Muscle of back (tissue), 3 donors: ENCODE measurements at regions not wholly inside any gene's neighbourhood (a gene's known extent, or its start where the extent isn't known, plus 50 kb on each side); places are given as distances from the start of the nearest gene placed in this dataset.
A peak's percentile ranks its signal among the peaks of the same experiment; 100 is the strongest.
"Not testable (repeated sequence)": the region's sequence is repeated elsewhere in the genome, so short reads cannot be mapped to it uniquely, and the experiment has no call there.

ENCODE experiments used
- DNase-seq, 3 donors: peaks; one replicate each; pipeline versions ENCODE4 v3.0.0 to v3.0.0-alpha.2; 2013

DNA sequence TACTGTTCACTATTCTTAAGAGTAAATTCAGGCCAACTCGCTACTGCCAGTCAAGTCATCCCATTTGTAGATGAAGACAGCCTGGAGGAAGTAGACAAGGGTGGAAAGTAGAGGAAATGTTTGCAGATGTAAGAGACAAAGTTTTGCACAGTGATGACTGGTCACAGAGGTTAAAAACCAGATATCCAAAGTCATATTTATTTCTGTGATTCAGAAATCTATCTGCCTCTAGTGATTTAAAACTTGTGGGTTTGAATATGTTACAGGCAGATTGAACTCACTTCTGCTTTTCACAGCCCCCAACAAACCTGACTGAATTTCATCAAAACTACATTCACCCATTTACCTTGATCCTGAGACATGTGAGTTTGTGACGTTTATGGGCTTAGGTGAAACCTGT lies 484.7 kb upstream of the C1orf87 start:
- no peak for DNase-seq

- no peak for DNase-seq
Measured at GRCh38 chr1:60553730-60554129, 480.2 kb upstream of the C1orf87 start.

- DNase-seq, result no peak
Measured at GRCh38 chr1:60547821-60548220, 474.3 kb upstream of the C1orf87 start.

GRCh38 chr1:60541831-60542532 lies 468.4 kb upstream of the C1orf87 start:
- DNase-seq, result no peak

DNA sequence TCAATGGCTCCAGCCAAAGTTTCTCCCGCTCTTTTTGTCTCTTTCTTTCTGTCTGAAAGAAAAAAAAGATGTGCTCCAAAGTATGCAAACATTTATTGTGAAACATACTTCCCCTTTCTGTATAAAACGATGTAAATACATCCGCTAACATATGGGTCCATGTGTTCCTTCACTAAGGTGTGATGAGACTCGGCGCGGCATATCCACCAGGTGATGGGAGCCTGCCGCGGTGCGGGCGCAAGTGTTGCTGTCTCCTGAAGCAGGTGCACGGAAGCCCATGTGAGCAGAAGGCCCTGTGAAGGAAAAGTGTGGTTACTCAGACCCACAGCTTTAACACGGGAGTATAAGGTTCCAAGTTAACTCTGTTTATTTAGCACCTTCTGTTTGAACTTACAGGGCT lies 466.6 kb upstream of the C1orf87 start:
- no peak for DNase-seq

DNA sequence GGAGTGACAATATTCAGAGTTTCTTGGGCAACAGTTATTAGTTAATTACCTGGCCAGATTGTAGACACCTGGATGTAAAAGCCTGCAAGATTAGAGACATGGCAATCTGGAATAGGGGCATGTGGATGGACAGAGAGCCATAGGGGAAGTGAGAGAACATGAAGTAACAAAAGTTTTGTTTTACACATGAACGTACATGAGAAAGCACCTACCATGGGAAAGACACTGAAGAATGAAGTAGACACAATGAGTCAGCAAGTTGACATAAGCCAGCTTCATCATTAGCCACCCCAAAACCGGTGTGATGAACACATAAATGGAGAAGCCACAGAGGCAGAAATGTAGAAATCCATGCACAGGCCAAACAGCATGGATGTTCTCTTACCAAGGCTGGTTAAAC lies 462.1 kb upstream of the C1orf87 start:
- DNase-seq, result no peak

DNA sequence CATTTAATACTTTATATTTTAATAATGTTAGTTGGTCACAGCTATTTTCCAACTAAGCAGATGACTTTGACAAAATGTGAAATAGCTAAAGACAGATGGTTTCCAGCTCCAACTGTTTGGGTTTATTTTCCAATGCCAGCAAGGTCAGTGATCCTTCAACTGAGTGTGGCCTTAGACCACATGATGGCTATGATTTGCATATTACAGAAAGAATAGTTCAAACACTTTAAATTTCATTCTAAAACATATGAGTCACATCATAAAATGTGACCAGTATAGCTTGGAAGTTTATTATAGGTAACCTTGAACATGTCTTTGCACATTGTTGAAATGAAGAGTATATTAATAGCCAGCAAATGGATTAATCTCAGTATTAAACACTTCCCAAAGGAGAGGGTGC lies 454.0 kb upstream of the C1orf87 start:
- DNase-seq, result no peak

- peak in 1 of 3 donors; percentile 13 for DNase-seq
Measured at GRCh38 chr1:60516996-60517395, 443.4 kb upstream of the C1orf87 start.

- DNase-seq, result no peak
Measured at GRCh38 chr1:60510162-60510561, 436.6 kb upstream of the C1orf87 start.

DNA sequence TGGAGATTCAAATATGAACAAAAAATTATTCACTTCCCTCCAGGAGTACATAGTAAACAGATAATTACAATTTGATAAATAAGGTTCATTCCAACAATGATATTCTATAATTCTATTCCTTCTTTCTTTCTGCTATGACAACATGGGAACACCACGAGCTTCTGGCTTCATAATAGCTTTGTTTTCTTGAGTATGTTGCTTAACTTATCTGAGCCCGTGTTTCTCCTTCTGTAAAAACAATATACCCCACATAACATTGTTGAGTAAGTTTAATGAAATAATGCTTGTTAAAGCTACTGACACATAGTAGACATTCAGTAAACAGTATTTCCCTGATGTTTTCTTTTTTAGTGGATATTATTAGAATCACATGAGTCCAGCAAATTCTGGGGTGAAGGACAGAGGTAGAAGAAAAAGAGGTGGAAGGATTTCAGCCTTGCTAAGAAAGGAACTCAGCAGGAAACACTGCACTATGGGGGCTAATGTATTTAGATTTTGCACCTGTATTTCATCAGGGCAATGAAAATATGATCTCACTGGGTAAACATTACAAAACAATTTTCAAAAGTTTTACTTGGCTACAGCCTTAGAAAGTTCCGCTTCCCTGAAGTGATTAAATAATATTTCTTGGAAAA lies 430.8 kb upstream of the C1orf87 start:
- peak; percentile 15 to 57 (median 33) for DNase-seq

DNA sequence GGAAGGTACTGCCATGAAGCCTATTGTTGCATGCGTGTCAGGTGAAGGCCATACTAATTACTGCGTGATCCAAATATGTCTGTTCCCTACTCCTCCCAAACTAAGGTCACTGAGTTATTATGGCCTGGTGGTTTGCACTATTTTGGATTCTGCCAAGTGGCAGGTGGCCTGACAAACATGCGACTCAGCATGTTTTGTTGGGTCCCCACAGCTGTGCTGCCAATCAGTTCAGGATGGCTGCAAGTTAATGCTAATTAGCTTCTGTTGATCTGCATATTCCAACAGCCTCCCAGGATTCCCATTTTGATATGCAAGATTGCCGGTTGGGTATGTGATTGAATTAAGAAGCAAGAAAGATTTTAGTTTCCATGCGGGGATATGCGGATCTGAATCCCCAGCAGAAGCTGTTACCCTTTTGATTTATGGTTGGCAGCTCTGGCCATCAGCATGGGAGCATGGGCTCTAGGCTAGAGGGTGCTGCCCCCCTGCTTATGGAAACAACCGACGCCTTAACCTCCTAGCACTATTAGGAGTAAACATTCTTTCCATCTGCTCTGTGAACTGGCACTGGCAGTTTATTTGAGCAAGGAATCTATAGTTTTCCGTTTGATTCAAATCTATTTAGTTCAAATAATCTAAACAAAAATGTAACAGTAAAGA lies 429.8 kb upstream of the C1orf87 start:
- peak; percentile 59 to 80 (median 79) for DNase-seq

GRCh38 chr1:60502506-60502905 lies 428.9 kb upstream of the C1orf87 start:
- DNase-seq, result no peak

GRCh38 chr1:60489916-60490480 lies 416.4 kb upstream of the C1orf87 start:
- DNase-seq, result not testable (repeated sequence)

GRCh38 chr1:60488847-60489246 lies 415.3 kb upstream of the C1orf87 start:
- no peak for DNase-seq

GRCh38 chr1:60487565-60488345 lies 414.2 kb upstream of the C1orf87 start:
- no peak for DNase-seq

DNA sequence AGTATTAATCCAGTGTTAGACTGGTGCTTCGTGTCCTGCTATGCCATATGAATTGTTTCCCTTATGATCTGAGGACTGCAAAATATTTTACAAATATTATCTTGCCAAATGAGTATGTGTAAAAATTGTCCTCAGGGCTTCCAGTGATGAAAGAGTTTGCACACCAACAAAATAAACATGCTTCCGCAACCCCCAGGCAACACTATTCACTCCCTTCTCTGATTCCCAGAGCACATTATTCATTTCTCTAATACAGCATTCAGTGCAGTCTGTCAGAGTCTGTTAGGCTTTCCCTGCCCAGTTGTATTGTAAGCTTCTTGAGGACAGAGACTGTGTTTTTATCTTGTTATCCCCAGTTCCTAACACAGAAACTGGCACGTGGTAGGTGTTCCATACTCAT lies 409.9 kb upstream of the C1orf87 start:
- no peak for DNase-seq

- DNase-seq, result no peak
Measured at GRCh38 chr1:60470246-60470645, 396.7 kb upstream of the C1orf87 start.

DNA sequence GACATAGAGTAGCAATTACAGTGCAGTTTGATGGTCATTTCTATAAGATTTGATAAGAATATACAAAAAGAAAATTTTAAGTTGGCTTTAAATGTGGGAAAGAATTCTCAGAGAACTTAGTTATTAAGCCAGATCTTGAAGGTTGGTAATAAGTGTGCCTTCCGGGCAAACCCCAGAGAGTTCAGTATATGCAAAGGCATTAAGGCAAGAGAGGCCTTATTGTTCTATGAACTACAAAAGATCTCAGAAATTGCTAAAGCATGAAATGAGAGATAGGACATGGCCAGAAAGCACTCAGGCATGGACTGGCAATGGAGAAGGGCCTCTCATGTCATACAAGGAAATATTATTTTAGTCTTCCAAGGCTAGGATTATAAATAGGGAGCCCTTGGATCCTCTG lies 390.2 kb upstream of the C1orf87 start:
- DNase-seq, result no peak

DNA sequence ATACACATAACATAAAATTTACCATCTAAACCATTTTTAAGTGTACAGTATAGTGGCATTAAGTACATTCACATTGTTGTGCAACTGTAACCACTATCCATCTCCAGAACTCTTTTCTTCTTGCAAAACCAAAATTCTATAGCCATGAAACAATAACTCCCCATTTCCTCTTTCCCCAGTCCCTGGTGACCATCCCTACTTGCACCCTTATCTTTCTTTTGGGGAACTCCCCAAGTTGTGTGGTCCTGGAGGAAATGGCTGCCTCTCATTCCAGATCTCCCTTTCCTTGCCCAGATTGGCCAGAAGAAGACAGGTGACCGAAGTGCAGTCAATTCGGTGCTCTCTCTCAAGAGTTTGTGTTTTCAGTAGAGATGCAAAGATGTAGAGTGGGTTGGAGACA lies 389.6 kb upstream of the C1orf87 start:
- DNase-seq, result no peak

DNA sequence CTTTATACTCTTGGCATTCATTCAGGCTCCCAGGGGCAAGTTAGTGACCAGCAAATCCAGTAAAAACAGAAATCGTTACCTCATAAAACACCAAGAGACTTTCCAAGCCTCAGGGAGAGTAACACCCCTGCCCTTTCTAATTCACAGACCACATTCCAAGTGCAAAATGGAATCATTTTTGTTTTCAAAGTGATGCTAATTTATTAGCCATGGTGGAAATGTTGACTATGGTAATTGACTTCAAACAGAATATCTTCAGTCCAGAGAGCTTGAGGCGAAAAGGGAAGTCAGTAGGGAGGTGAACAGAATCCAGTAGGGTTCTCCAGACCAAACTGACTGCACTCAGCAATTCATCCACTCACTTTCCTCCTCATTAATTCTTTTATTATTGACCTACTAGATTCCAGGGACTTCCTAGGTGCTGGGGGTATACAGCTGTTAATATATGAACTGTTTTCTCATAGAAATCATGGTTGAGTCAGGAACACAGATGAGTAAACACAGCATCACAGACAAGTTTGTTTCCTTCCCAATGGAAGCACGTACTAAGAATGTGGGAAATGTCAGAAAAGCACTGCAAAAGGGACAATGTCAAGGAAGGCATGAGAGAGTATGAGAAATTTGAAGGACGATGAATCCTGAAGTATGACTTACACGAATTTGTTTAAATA lies 388.5 kb upstream of the C1orf87 start:
- DNase-seq, result no peak

DNA sequence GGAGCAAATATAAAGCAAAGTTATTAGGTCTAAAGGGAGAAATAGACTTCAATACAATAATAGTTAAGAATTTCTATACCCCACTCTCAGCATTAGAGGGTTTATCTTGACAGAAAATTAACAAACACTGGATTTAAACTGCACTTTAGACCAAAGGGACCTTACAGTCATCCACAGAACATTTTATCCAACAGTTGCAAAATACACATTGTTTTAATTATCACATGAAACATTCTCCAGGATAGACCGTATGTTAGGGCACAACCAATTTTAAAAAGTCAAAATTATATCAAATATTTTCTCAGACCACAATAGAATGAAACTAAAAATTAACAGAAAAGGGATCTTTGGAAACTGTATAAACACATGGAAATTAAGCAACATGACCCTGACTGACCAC lies 384.5 kb upstream of the C1orf87 start:
- no peak for DNase-seq

DNA sequence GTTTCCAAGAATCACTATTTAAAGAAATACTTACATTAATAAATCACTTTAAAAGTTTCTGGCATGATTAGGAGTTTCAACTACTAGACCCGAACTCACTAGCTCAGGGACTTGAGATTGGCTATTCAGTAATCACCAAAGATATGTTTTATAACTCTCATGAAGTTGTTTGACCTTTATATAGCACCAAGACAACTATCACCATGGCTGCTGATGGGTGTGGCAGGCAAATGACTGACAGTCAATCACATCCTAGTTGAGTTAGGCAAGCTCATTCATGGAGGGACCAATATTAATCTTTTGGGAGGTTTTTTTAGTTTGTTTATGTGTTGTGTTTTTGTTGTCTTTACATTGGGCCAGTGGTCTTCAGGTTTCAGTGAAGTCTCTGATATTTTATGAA lies 376.3 kb upstream of the C1orf87 start:
- no peak for DNase-seq
